ENCODE measurements at regions not wholly inside any gene's neighbourhood (a gene's known extent, or its start where the extent isn't known, plus 50 kb on each side); places are given as distances from the start of the nearest gene placed in this dataset.
"Not testable (repeated sequence)": the region's sequence is repeated elsewhere in the genome, so short reads cannot be mapped to it uniquely, and the experiment has no call there.

- BruUV-seq (replicated peaks); intact Hi-C loops (cut with micrococcal nuclease): not testable (repeated sequence)
Observed at GRCh38 chr9:42273191-42273590, 89.7 kb downstream of the SPATA31A6 start.

DNA sequence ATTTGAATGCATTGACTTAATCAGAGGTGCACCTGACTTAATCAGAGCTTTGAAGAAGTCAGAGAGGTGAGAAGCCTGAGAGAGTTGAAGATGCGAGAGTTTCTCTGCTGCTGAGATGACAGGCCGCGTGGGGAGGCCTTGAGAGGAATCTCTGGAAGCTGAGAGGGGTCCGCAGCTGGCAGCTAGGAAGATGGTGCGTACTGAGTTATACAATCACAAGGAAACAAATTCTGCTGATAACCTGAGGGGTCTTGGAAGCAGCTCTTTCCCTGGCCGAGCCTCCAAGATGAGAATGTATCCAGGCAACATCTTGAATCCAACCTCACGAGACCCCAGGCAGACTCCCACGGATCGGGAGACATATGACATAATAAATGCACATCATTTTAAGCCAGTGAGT lies 91.7 kb downstream of the SPATA31A6 start:
- FAIRE-seq: no peak
- H3K9me1 ChIP-seq (ENCODE audit: control insufficient read depth, insufficient read depth, low read length): no peaks in the 10 kb centered on the region
- DNase-seq (ENCODE audit: extremely low read depth in 1 of 4, low spot score in 3 of 4): no peak
- no peaks in the 10 kb centered on the region for H3K36me3 ChIP-seq (ENCODE audit: control insufficient read depth, insufficient read depth, low read length)
- H3K9ac ChIP-seq (ENCODE audit: insufficient read depth in 1 of 2, low read depth in 2 of 2, low read length in 2 of 2): no peak overlapping the region
- H3K27ac ChIP-seq (ENCODE audit: extremely low read depth, low read depth, low read length): no peak overlapping the region
- BruUV-seq (replicated peaks): no TSS peak
- CTCF ChIA-PET (ENCODE audit: low intra/inter-chr PET ratio): no interaction called here
- H3K4me3 ChIP-seq: no peak overlapping the region
- in situ Hi-C loops (cut with MboI): no loop called here
- H4K20me1 ChIP-seq (replicated peaks; ENCODE audit: control insufficient read depth, insufficient read depth, low read length): no peaks in the 10 kb centered on the region
- no peak for TF ChIP-seq HEY1 (CRISPR knock-in tag; IDR thresholded peaks at IDR 0.05; ENCODE audit: borderline replicate concordance)
- TF ChIP-seq, protein P1, sequence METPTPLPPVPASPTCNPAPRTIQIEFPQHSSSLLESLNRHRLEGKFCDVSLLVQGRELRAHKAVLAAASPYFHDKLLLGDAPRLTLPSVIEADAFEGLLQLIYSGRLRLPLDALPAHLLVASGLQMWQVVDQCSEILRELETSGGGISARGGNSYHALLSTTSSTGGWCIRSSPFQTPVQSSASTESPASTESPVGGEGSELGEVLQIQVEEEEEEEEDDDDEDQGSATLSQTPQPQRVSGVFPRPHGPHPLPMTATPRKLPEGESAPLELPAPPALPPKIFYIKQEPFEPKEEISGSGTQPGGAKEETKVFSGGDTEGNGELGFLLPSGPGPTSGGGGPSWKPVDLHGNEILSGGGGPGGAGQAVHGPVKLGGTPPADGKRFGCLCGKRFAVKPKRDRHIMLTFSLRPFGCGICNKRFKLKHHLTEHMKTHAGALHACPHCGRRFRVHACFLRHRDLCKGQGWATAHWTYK (CRISPR knock-in tag; IDR thresholded peaks at IDR 0.05): no peak
- TF ChIP-seq KDM1A (IDR thresholded peaks at IDR 0.05): no peak
- no peak for TF ChIP-seq KDM2B (CRISPR knock-in tag; IDR thresholded peaks at IDR 0.05)
- TF ChIP-seq SETDB1 (IDR thresholded peaks at IDR 0.05; ENCODE audit: low read length): no peak
- no peak for TF ChIP-seq MNT (conservative IDR thresholded peaks at IDR 0.05)
- TF ChIP-seq ESRRB (CRISPR knock-in tag; IDR thresholded peaks at IDR 0.05; ENCODE audit: borderline replicate concordance): no peak
- TF ChIP-seq, protein P2, sequence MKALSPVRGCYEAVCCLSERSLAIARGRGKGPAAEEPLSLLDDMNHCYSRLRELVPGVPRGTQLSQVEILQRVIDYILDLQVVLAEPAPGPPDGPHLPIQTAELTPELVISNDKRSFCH (CRISPR knock-in tag; IDR thresholded peaks at IDR 0.05): no peak
- TF ChIP-seq, protein P2 (tag; IDR thresholded peaks at IDR 0.05): no peak
- no peaks in the 10 kb centered on the region for H3K9me3 ChIP-seq (replicated peaks; ENCODE audit: control insufficient read depth, insufficient read depth, low read depth, low read length)
- H3K79me2 ChIP-seq (ENCODE audit: control insufficient read depth, insufficient read depth, low read length): no peaks in the 10 kb centered on the region
- H2AFZ ChIP-seq (ENCODE audit: low read depth, low read length): no peak overlapping the region
- H3K27me3 ChIP-seq (ENCODE audit: control insufficient read depth in 2 of 2, insufficient read depth in 2 of 2, low read length in 2 of 2): peaks cover 0 to 4% of the 10 kb centered on the region in 2 experiments; a peak in 1 of 5 replicates
- POLR2A ChIA-PET: no interaction called here
- H3K4me1 ChIP-seq (replicated peaks in 1 of 2; ENCODE audit: control insufficient read depth in 2 of 2, insufficient read depth in 2 of 2, low read length in 2 of 2): no peaks in the 10 kb centered on the region
- intact Hi-C loops (cut with micrococcal nuclease): no loop called here
- H3K4me2 ChIP-seq (ENCODE audit: insufficient read depth, low read length): no peak overlapping the region
- no peak for ATAC-seq
- 2% methylated on average over 9 of the region's 9 CpGs for WGBS (ENCODE audit: insufficient coverage, low coverage, missing lambda C conversion rate)

More at GRCh38 chr9:42273191-42273590, 89.7 kb downstream of the SPATA31A6 start:
- H3K9me3 ChIP-seq (replicated peaks; ENCODE audit: control insufficient read depth, insufficient read depth, low read depth, low read length); CTCF ChIA-PET (ENCODE audit: low intra/inter-chr PET ratio); H3K4me1 ChIP-seq (replicated peaks in 1 of 2; ENCODE audit: control insufficient read depth in 2 of 2, insufficient read depth in 2 of 2, low read length in 2 of 2); H2AFZ ChIP-seq (ENCODE audit: low read depth, low read length); H3K27ac ChIP-seq (ENCODE audit: extremely low read depth, low read depth, low read length); H3K36me3 ChIP-seq (ENCODE audit: control insufficient read depth, insufficient read depth, low read length); DNase-seq (ENCODE audit: extremely low read depth in 1 of 4, low spot score in 3 of 4); H4K20me1 ChIP-seq (replicated peaks; ENCODE audit: control insufficient read depth, insufficient read depth, low read length); H3K4me3 ChIP-seq; H3K4me2 ChIP-seq (ENCODE audit: insufficient read depth, low read length); POLR2A ChIA-PET; H3K9ac ChIP-seq (ENCODE audit: insufficient read depth in 1 of 2, low read depth in 2 of 2, low read length in 2 of 2); H3K27me3 ChIP-seq (ENCODE audit: control insufficient read depth in 2 of 2, insufficient read depth in 2 of 2, low read length in 2 of 2); ATAC-seq; H3K79me2 ChIP-seq (ENCODE audit: control insufficient read depth, insufficient read depth, low read length); FAIRE-seq; H3K9me1 ChIP-seq (ENCODE audit: control insufficient read depth, insufficient read depth, low read length); in situ Hi-C loops (cut with MboI): not testable (repeated sequence)
- peak; percentile 17; the same call in 1 of the 2 replicates for TF ChIP-seq MAFG (tag; conservative IDR thresholded peaks at IDR 0.05)
- peak; percentile 55 for TF ChIP-seq ZNF316 (IDR thresholded peaks at IDR 0.05)
- TF ChIP-seq C11orf30 (IDR thresholded peaks at IDR 0.05; ENCODE audit: low read depth): peak; percentile 32
- WGBS (ENCODE audit: insufficient coverage, low coverage, missing lambda C conversion rate): 0% methylated on average over 1 of the region's 1 CpG
